ENCODE measurements at regions not wholly inside any gene's neighbourhood (a gene's known extent, or its start where the extent isn't known, plus 50 kb on each side); places are given as distances from the start of the nearest gene placed in this dataset.

DNA sequence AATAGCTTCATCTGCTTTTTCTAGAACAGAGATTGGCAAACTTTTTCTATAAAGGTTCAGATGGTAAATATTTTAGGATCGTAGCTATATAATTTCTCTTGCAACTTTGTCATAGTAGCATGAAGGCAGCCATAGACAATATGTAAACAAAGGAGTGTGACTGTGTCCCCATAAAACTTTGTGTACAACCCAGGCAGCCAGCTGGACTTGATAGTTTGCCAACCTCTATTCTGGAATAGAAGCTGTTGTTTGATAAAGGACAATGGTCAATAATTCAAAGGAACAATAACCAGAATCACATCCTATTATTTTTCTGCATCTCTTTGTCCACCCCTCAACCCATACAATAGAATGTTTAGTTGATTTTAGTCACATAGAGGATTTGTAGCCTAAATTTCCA, 286.7 kb downstream of the LMX1A start:
- intact Hi-C loops (cut with DNase I), result loop anchor here (5.0 to 10.0 kb wide), 4 partner anchors 245 to 1708 kb away; no protein-coding TSS in a partner anchor
- DNase-seq (no peak), ATAC-seq (no peak)
- Histone ChIP-seq H3K27ac (no peak overlapping the region), H3K9me3 (no peaks in the 10 kb centered on the region), H3K27me3 (ENCODE audit: insufficient read depth in 3 of 3, low read length in 2 of 3) (no peaks in the 10 kb centered on the region), H3K4me3 (no peak overlapping the region), H3K4me1 (no peaks in the 10 kb centered on the region), H3K36me3 (ENCODE audit: insufficient read depth in 1 of 2, low read depth in 1 of 2) (no peaks in the 10 kb centered on the region)
- TF ChIP-seq CTCF (IDR thresholded peaks at IDR 0.05), result no peak
- 67 to 89% (median 71%) methylated on average over 1 of the region's 1 CpG for WGBS, 3 donors

GRCh38 chr1:165068741-165069140, 287.8 kb downstream of the LMX1A start:
- no peak overlapping the region for H3K27ac ChIP-seq
- DNase-seq (no peak), ATAC-seq (no peak)
- H3K9me3 ChIP-seq, result no peaks in the 10 kb centered on the region
- H3K27me3 ChIP-seq (ENCODE audit: insufficient read depth in 3 of 3, low read length in 2 of 3), result no peaks in the 10 kb centered on the region
- WGBS, 3 donors, result 32 to 50% (median 36%) methylated on average over 5 of the region's 5 CpGs
- intact Hi-C loops (cut with DNase I), result loop anchor here in 1 of 2 donors (10.0 kb wide), 1 partner anchor 1514 kb away; no protein-coding TSS in a partner anchor
- no peaks in the 10 kb centered on the region for H3K4me1 ChIP-seq
- no peak for TF ChIP-seq CTCF (IDR thresholded peaks at IDR 0.05)
- H3K36me3 ChIP-seq (ENCODE audit: insufficient read depth in 1 of 2, low read depth in 1 of 2), result no peaks in the 10 kb centered on the region
- no peak overlapping the region for H3K4me3 ChIP-seq

- no peaks in the 10 kb centered on the region for H3K9me3 ChIP-seq
- intact Hi-C loops (cut with DNase I), result loop anchor here in 1 of 2 donors (10.0 kb wide), 1 partner anchor 1513 kb away; no protein-coding TSS in a partner anchor
- H3K36me3 ChIP-seq (ENCODE audit: insufficient read depth in 1 of 2, low read depth in 1 of 2), result no peaks in the 10 kb centered on the region
- TF ChIP-seq CTCF (IDR thresholded peaks at IDR 0.05), result no peak
- H3K4me3 ChIP-seq, result no peak overlapping the region
- H3K27ac ChIP-seq, result no peak overlapping the region
- no peaks in the 10 kb centered on the region for H3K4me1 ChIP-seq
- no peak for ATAC-seq
- no peaks in the 10 kb centered on the region for H3K27me3 ChIP-seq (ENCODE audit: insufficient read depth in 3 of 3, low read length in 2 of 3)
- WGBS, 3 donors, result 82 to 89% (median 83%) methylated on average over 2 of the region's 2 CpGs
- DNase-seq, result no peak
Observed at GRCh38 chr1:165067829-165068228, 288.7 kb downstream of the LMX1A start.

GRCh38 chr1:165063181-165063965, 293.1 kb downstream of the LMX1A start:
- Histone ChIP-seq H3K9me3 (no peaks in the 10 kb centered on the region), H3K36me3 (ENCODE audit: insufficient read depth in 1 of 2, low read depth in 1 of 2) (no peaks in the 10 kb centered on the region), H3K27ac (no peak overlapping the region), H3K4me1 (no peaks in the 10 kb centered on the region), H3K4me3 (no peak overlapping the region), H3K27me3 (ENCODE audit: insufficient read depth in 3 of 3, low read length in 2 of 3) (no peaks in the 10 kb centered on the region)
- intact Hi-C loops (cut with DNase I), result loop anchor here in 1 of 2 donors (10.0 kb wide), 1 partner anchor 1509 kb away; no protein-coding TSS in a partner anchor
- DNase-seq (no peak), ATAC-seq (no peak)
- TF ChIP-seq CTCF (IDR thresholded peaks at IDR 0.05), result no peak
- WGBS, 3 donors, result 46 to 65% (median 53%) methylated on average over 6 of the region's 6 CpGs

All from psoas muscle (tissue), 7 donors.